ENCODE measurements at regions not wholly inside any gene's neighbourhood (a gene's known extent, or its start where the extent isn't known, plus 50 kb on each side); places are given as distances from the start of the nearest gene placed in this dataset.
"Not testable (repeated sequence)": the region's sequence is repeated elsewhere in the genome, so short reads cannot be mapped to it uniquely, and the experiment has no call there.

GRCh38 chr4:119955256-119955655 lies 111.4 kb downstream of the MAD2L1 start:
- peaks cover 3% of the 10 kb centered on the region for H3K9me3 Mint-ChIP-seq
- H3K4me1 Mint-ChIP-seq: no peaks in the 10 kb centered on the region
- no peak overlapping the region for H3K4me3 Mint-ChIP-seq

GRCh38 chr4:119954487-119954886 lies 112.2 kb downstream of the MAD2L1 start:
- H3K36me3 Mint-ChIP-seq (ENCODE audit: low read depth); H3K4me1 Mint-ChIP-seq; H3K9me3 Mint-ChIP-seq; intact Hi-C loops (cut with micrococcal nuclease); H3K4me3 Mint-ChIP-seq; DNase-seq; H3K27me3 Mint-ChIP-seq; H3K27ac Mint-ChIP-seq: not testable (repeated sequence)

More at GRCh38 chr4:119955256-119955655, 111.4 kb downstream of the MAD2L1 start:
- no peaks in the 10 kb centered on the region for H3K36me3 Mint-ChIP-seq (ENCODE audit: low read depth)
- DNase-seq: no peak
- intact Hi-C loops (cut with micrococcal nuclease): no loop called here
- H3K27ac Mint-ChIP-seq: no peak overlapping the region
- H3K27me3 Mint-ChIP-seq: no peaks in the 10 kb centered on the region

GRCh38 chr4:119946359-119946758 lies 120.3 kb downstream of the MAD2L1 start:
- Mint-ChIP-seq H3K4me3 (no peak overlapping the region), H3K9me3 (no peaks in the 10 kb centered on the region), H3K27me3 (no peaks in the 10 kb centered on the region), H3K27ac (no peak overlapping the region), H3K4me1 (no peaks in the 10 kb centered on the region), H3K36me3 (ENCODE audit: low read depth) (no peaks in the 10 kb centered on the region)
- DNase-seq: no peak
- intact Hi-C loops (cut with micrococcal nuclease): no loop called here

DNA sequence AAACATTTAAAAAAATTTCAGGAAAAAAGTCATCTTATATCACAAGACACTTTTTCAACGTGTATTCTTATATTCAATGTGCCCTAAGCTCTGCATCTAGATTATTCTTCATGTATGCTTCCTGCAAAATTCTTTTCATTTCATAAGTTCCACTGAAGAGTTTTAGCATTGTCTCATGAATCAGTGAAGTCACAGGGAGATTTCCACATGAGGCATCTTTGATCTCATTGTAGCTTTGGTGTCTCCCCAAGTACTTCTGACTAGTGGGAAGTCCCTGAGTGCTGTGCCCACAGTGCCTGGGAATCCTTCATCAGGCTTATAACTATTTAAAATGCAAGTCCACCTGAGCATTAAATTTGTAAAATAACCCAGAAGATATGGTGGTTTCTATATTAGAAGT lies 123.8 kb downstream of the MAD2L1 start:
- no peaks in the 10 kb centered on the region for H3K4me1 Mint-ChIP-seq
- H3K4me3 Mint-ChIP-seq: no peak overlapping the region
- intact Hi-C loops (cut with micrococcal nuclease): no loop called here
- DNase-seq: no peak
- H3K27ac Mint-ChIP-seq: no peak overlapping the region
- no peaks in the 10 kb centered on the region for H3K27me3 Mint-ChIP-seq
- H3K9me3 Mint-ChIP-seq: no peaks in the 10 kb centered on the region
- H3K36me3 Mint-ChIP-seq (ENCODE audit: low read depth): no peaks in the 10 kb centered on the region

- intact Hi-C loops (cut with micrococcal nuclease): no loop called here
- no peaks in the 10 kb centered on the region for H3K4me1 Mint-ChIP-seq
- H3K4me3 Mint-ChIP-seq: no peak overlapping the region
- no peak overlapping the region for H3K27ac Mint-ChIP-seq
- H3K27me3 Mint-ChIP-seq: peaks cover 2% of the 10 kb centered on the region
- no peaks in the 10 kb centered on the region for H3K36me3 Mint-ChIP-seq (ENCODE audit: low read depth)
- DNase-seq: no peak
- H3K9me3 Mint-ChIP-seq: no peaks in the 10 kb centered on the region
Measured at GRCh38 chr4:119940557-119940956, 126.1 kb downstream of the MAD2L1 start.

- intact Hi-C loops (cut with micrococcal nuclease): no loop called here
Measured at GRCh38 chr4:119939071-119939995, 127.3 kb downstream of the MAD2L1 start.

GRCh38 chr4:119937746-119938145 lies 128.9 kb downstream of the MAD2L1 start:
- Mint-ChIP-seq H3K36me3 (ENCODE audit: low read depth) (no peaks in the 10 kb centered on the region), H3K9me3 (no peaks in the 10 kb centered on the region)
- intact Hi-C loops (cut with micrococcal nuclease): no loop called here

More at GRCh38 chr4:119939071-119939995, 127.3 kb downstream of the MAD2L1 start:
- no peaks in the 10 kb centered on the region for H3K36me3 Mint-ChIP-seq (ENCODE audit: low read depth)
- DNase-seq: no peak
- H3K9me3 Mint-ChIP-seq: no peaks in the 10 kb centered on the region
- H3K27ac Mint-ChIP-seq: no peak overlapping the region
- H3K4me1 Mint-ChIP-seq: no peaks in the 10 kb centered on the region
- H3K27me3 Mint-ChIP-seq: peaks cover 2% of the 10 kb centered on the region
- no peak overlapping the region for H3K4me3 Mint-ChIP-seq

DNA sequence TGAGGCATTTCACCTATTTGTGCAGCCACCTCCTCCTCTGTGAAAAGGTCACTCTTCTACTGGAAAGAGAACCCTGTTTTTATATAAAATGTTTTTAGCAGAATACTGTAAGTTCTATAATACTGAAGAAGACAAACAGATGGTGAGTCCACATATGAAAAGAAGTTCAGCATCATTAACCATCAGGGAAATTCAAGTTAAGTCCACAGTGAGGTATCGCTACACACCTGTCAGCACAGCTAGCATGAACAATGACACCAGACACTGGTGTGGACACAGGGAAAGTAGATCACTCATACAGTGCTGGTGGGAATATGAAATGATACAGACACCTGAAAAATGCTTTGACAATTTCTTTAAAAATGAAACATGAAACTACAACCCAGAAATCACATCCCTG lies 133.0 kb downstream of the MAD2L1 start:
- intact Hi-C loops (cut with micrococcal nuclease): no loop called here
- Mint-ChIP-seq H3K4me1 (no peaks in the 10 kb centered on the region), H3K27ac (no peak overlapping the region), H3K9me3 (no peaks in the 10 kb centered on the region), H3K4me3 (no peak overlapping the region), H3K27me3 (peaks cover 2% of the 10 kb centered on the region), H3K36me3 (ENCODE audit: low read depth) (no peaks in the 10 kb centered on the region)
- DNase-seq: no peak

More at GRCh38 chr4:119937746-119938145, 128.9 kb downstream of the MAD2L1 start:
- DNase-seq: no peak
- Mint-ChIP-seq H3K27ac (no peak overlapping the region), H3K4me3 (no peak overlapping the region), H3K4me1 (no peaks in the 10 kb centered on the region), H3K27me3 (peaks cover 2% of the 10 kb centered on the region)

- no peaks in the 10 kb centered on the region for H3K4me1 Mint-ChIP-seq
- H3K36me3 Mint-ChIP-seq (ENCODE audit: low read depth): no peaks in the 10 kb centered on the region
- no peak overlapping the region for H3K27ac Mint-ChIP-seq
- intact Hi-C loops (cut with micrococcal nuclease): no loop called here
- no peak for DNase-seq
- H3K27me3 Mint-ChIP-seq: peaks cover 2% of the 10 kb centered on the region
- no peaks in the 10 kb centered on the region for H3K9me3 Mint-ChIP-seq
- H3K4me3 Mint-ChIP-seq: no peak overlapping the region
Measured at GRCh38 chr4:119932277-119932676, 134.4 kb downstream of the MAD2L1 start.

GRCh38 chr4:119930546-119930945 lies 136.1 kb downstream of the MAD2L1 start:
- intact Hi-C loops (cut with micrococcal nuclease): no loop called here
- no peaks in the 10 kb centered on the region for H3K4me1 Mint-ChIP-seq
- no peak for DNase-seq
- no peaks in the 10 kb centered on the region for H3K27me3 Mint-ChIP-seq
- H3K9me3 Mint-ChIP-seq: no peaks in the 10 kb centered on the region
- no peak overlapping the region for H3K27ac Mint-ChIP-seq
- H3K4me3 Mint-ChIP-seq: no peak overlapping the region
- no peaks in the 10 kb centered on the region for H3K36me3 Mint-ChIP-seq (ENCODE audit: low read depth)

GRCh38 chr4:119921830-119922229 lies 144.8 kb downstream of the MAD2L1 start:
- H3K9me3 Mint-ChIP-seq: no peaks in the 10 kb centered on the region
- H3K4me3 Mint-ChIP-seq: no peak overlapping the region
- H3K27ac Mint-ChIP-seq: no peak overlapping the region
- no peaks in the 10 kb centered on the region for H3K36me3 Mint-ChIP-seq (ENCODE audit: low read depth)
- no peak for DNase-seq
- no peaks in the 10 kb centered on the region for H3K27me3 Mint-ChIP-seq
- intact Hi-C loops (cut with micrococcal nuclease): no loop called here
- no peaks in the 10 kb centered on the region for H3K4me1 Mint-ChIP-seq

GRCh38 chr4:119906277-119906676 lies 160.4 kb downstream of the MAD2L1 start:
- Mint-ChIP-seq H3K27me3 (no peaks in the 10 kb centered on the region), H3K36me3 (ENCODE audit: low read depth) (no peaks in the 10 kb centered on the region), H3K4me1 (no peaks in the 10 kb centered on the region), H3K4me3 (no peak overlapping the region), H3K27ac (no peak overlapping the region), H3K9me3 (no peaks in the 10 kb centered on the region)
- DNase-seq: no peak
- intact Hi-C loops (cut with micrococcal nuclease): no loop called here

DNA sequence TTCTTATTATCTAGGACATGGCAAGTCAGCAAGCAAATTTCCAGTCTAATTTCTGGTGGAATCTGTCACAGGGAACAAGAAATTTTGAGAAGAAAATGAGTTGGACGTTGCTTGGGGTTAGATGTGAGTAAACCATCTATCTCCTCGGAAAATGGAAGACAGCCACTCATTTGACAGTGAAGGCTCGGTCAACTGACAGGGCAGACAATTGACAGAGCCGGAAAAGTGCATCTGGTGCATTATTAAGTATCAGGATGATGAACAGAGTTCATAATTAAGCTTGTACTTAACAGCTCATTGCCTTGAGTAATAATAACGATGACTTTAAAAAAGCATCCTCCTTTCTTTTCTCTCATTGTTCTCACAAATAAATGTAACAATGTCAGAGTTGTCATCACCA lies 168.4 kb downstream of the MAD2L1 start:
- Mint-ChIP-seq H3K4me3 (no peak overlapping the region), H3K27ac (no peak overlapping the region), H3K4me1 (no peaks in the 10 kb centered on the region), H3K9me3 (no peaks in the 10 kb centered on the region), H3K27me3 (no peaks in the 10 kb centered on the region), H3K36me3 (ENCODE audit: low read depth) (no peaks in the 10 kb centered on the region)
- intact Hi-C loops (cut with micrococcal nuclease): no loop called here
- DNase-seq: no peak

DNA sequence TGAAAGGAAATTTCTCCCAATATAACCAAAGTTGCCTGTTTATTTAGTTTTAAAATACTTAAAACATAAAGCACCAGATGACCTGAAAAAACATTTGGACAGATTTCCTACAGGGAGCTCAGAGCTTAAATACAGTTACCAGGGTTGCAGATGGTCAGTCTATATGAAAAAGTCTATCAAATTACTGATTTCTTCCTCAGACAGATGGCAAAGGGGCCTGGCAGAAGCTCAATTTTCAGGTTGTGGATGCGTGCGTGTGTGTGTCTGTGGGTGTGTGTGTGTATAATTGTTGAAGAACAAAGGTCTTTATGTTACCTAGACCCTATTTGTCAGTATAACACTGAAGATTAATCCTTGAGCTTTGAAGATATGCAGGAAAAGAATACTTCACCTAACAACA lies 169.4 kb downstream of the MAD2L1 start:
- H3K36me3 Mint-ChIP-seq (ENCODE audit: low read depth): no peaks in the 10 kb centered on the region
- H3K27me3 Mint-ChIP-seq: no peaks in the 10 kb centered on the region
- no peak overlapping the region for H3K4me3 Mint-ChIP-seq
- H3K4me1 Mint-ChIP-seq: no peaks in the 10 kb centered on the region
- intact Hi-C loops (cut with micrococcal nuclease): no loop called here
- no peak for DNase-seq
- H3K9me3 Mint-ChIP-seq: no peaks in the 10 kb centered on the region
- no peak overlapping the region for H3K27ac Mint-ChIP-seq
